HEK293 (cell line): ENCODE measurements at regions not wholly inside any gene's neighbourhood (a gene's known extent, or its start where the extent isn't known, plus 50 kb on each side); places are given as distances from the start of the nearest gene placed in this dataset.

Experiments
- CTCF ChIP-seq: fragments of 450-650 bp; formaldehyde crosslinking; IDR thresholded peaks from 2 replicates; pipeline ENCODE4 v1.5.1; 2016; ENCODE audit warnings: missing biosample characterization, missing genetic modification characterization
- ELK4 ChIP-seq: IDR thresholded peaks from 2 replicates; pipeline ENCODE4 v1.6.1; 2011; ENCODE audit warnings: mild to moderate bottlenecking, low read depth, low read length, borderline replicate concordance
- ZBTB11 ChIP-seq: fragments of 450-650 bp; formaldehyde crosslinking; conservative IDR thresholded peaks from 2 replicates; pipeline ENCODE4 v1.5.1; 2016; ENCODE audit warnings: low read depth, missing biosample characterization, missing genetic modification characterization
- ZNF184 ChIP-seq: fragments of 450-650 bp; IDR thresholded peaks from 2 replicates; pipeline ENCODE4 v1.5.1; 2018; ENCODE audit warnings: missing biosample characterization, mild to moderate bottlenecking, missing genetic modification characterization
- ZNF311 ChIP-seq: fragments of 450-650 bp; formaldehyde crosslinking; IDR thresholded peaks from 2 replicates; pipeline ENCODE4 v1.5.1; 2017; ENCODE audit warnings: missing biosample characterization, missing genetic modification characterization, borderline replicate concordance
- ZNF362 ChIP-seq: fragments of 450-650 bp; formaldehyde crosslinking; IDR thresholded peaks from 2 replicates; pipeline ENCODE4 v1.5.1; 2016; ENCODE audit warnings: missing biosample characterization, missing genetic modification characterization
- ZNF366 ChIP-seq: fragments of 450-650 bp; formaldehyde crosslinking; conservative IDR thresholded peaks from 2 replicates; pipeline ENCODE4 v1.5.1; 2016; ENCODE audit warnings: missing biosample characterization, missing genetic modification characterization
- ZNF398 ChIP-seq: fragments of 450-650 bp; formaldehyde crosslinking; IDR thresholded peaks from 2 replicates; pipeline ENCODE4 v1.5.1; 2017; ENCODE audit warnings: missing biosample characterization, missing genetic modification characterization
- ZNF433 ChIP-seq: fragments of 450-650 bp; formaldehyde crosslinking; IDR thresholded peaks from 2 replicates; pipeline ENCODE4 v1.5.1; 2016; ENCODE audit warnings: missing biosample characterization, missing genetic modification characterization, low read depth
- ZNF530 ChIP-seq: fragments of 450-650 bp; formaldehyde crosslinking; IDR thresholded peaks from 2 replicates; pipeline ENCODE4 v1.5.1; 2016; ENCODE audit warnings: low read depth, missing biosample characterization, missing genetic modification characterization
- ZNF558 ChIP-seq: fragments of 450-650 bp; formaldehyde crosslinking; IDR thresholded peaks from 2 replicates; pipeline ENCODE4 v1.5.1; 2016; ENCODE audit warnings: missing biosample characterization, missing genetic modification characterization
- ZNF560 ChIP-seq: fragments of 450-650 bp; formaldehyde crosslinking; IDR thresholded peaks from 2 replicates; pipeline ENCODE4 v1.5.1; 2017; ENCODE audit warnings: missing biosample characterization, missing genetic modification characterization, borderline replicate concordance
- ZNF747 ChIP-seq: fragments of 450-650 bp; formaldehyde crosslinking; IDR thresholded peaks from 2 replicates; pipeline ENCODE4 v1.5.1; 2016; ENCODE audit warnings: missing biosample characterization, missing genetic modification characterization
- TF ChIP-seq, protein P1 (sequence below): fragments of 450-650 bp; formaldehyde crosslinking; IDR thresholded peaks from 2 replicates; pipeline ENCODE4 v1.5.1; 2016; ENCODE audit warnings: missing biosample characterization, missing genetic modification characterization

DNA sequence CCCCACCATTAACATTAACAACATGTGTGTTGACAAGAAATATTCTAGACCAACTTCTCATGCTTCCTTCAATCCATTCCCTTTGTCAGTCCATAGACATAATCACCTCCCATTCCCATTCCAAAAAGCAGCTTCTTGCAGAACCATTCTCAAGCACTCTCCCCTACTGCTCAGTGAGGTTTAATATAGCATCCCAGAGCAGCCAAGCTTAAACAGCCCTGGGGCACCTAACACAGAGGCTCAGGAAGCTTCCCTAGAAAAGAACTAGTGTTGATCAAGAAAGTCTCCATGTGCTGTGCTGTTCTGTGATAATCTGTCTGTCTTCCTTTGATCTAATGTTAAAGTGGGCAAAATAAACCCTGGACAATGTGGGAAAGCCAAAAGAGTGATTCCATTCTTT lies 174.2 kb upstream of the NOCT start:
- TF ChIP-seq ZNF747 (tag by site-specific recombination) (no peak), ZNF433 (tag by site-specific recombination) (no peak), ZNF311 (tag by site-specific recombination) (no peak), ZBTB11 (tag by site-specific recombination) (no peak), CTCF (tag by site-specific recombination) (no peak), ELK4 (no peak), ZNF530 (tag by site-specific recombination) (no peak), ZNF560 (no peak), ZNF366 (tag by site-specific recombination) (no peak), ZNF398 (tag by site-specific recombination) (no peak), ZNF558 (tag by site-specific recombination) (no peak), ZNF362 (tag by site-specific recombination) (no peak), ZNF184 (tag by site-specific recombination) (no peak)
- TF ChIP-seq, protein P1, sequence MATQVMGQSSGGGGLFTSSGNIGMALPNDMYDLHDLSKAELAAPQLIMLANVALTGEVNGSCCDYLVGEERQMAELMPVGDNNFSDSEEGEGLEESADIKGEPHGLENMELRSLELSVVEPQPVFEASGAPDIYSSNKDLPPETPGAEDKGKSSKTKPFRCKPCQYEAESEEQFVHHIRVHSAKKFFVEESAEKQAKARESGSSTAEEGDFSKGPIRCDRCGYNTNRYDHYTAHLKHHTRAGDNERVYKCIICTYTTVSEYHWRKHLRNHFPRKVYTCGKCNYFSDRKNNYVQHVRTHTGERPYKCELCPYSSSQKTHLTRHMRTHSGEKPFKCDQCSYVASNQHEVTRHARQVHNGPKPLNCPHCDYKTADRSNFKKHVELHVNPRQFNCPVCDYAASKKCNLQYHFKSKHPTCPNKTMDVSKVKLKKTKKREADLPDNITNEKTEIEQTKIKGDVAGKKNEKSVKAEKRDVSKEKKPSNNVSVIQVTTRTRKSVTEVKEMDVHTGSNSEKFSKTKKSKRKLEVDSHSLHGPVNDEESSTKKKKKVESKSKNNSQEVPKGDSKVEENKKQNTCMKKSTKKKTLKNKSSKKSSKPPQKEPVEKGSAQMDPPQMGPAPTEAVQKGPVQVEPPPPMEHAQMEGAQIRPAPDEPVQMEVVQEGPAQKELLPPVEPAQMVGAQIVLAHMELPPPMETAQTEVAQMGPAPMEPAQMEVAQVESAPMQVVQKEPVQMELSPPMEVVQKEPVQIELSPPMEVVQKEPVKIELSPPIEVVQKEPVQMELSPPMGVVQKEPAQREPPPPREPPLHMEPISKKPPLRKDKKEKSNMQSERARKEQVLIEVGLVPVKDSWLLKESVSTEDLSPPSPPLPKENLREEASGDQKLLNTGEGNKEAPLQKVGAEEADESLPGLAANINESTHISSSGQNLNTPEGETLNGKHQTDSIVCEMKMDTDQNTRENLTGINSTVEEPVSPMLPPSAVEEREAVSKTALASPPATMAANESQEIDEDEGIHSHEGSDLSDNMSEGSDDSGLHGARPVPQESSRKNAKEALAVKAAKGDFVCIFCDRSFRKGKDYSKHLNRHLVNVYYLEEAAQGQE (tag by site-specific recombination), result no peak
